ENCODE measurements at regions not wholly inside any gene's neighbourhood (a gene's known extent, or its start where the extent isn't known, plus 50 kb on each side); places are given as distances from the start of the nearest gene placed in this dataset.
A peak's percentile ranks its signal among the peaks of the same experiment; 100 is the strongest.

DNA sequence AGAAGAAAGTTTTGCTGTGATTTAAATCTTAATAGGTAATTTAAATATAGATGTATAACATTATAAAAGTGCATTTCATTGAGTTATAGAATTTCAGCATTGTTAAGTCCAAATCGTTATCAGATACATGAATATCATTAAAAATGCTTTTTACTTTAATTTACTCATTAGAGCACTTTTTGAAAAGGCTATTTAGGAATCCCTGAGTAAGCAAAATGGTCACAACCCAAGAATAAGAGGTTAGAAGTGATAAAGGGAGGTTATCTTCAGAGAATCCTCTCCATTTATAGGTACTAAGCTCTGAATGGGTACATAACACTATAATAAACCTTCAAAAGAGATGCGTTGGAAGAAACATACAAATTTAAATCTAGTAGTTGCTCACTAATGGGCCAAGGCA, 130.7 kb downstream of the SLC30A10 start:
- WGBS = 89% methylated on average over 2 of the region's 2 CpGs
- Histone ChIP-seq H3K4me3 (no peak overlapping the region), H3K36me3 (no peaks in the 10 kb centered on the region), H3K9me3 (no peaks in the 10 kb centered on the region), H3K4me1 (peaks cover under 1 to 5% (median 2%) of the 10 kb centered on the region in 4 donors), H3K27me3 (no peaks in the 10 kb centered on the region), H3K27ac (replicated peaks in 1 of 4) (no peak overlapping the region)
- intact Hi-C loops (cut with DNase I) = no loop called here
- no peak for DNase-seq (ENCODE audit: extremely low spot score)
- TF ChIP-seq POLR2AphosphoS5 (IDR thresholded peaks at IDR 0.05) = no peak

DNA sequence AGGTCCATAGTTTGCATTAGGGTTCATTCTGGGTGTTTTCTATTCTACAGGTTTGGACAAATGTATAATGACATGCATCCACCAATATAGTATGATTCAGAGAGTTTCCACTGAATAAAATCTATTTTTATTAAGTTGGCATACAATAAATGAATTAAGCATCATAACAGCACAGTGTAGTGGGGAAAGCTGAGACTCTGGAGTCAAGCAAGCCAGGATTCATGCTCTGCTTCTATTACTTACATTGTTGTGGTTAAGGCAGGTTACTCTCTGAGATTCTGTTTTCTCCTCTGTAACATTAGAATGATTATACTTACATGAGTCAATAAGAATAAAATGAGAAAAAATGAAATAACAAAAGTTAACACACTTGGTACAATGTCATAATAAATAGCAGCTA, 131.3 kb downstream of the SLC30A10 start:
- H3K27ac ChIP-seq (replicated peaks in 1 of 4) = no peak overlapping the region
- intact Hi-C loops (cut with DNase I) = no loop called here
- no peak overlapping the region for H3K4me3 ChIP-seq

DNA sequence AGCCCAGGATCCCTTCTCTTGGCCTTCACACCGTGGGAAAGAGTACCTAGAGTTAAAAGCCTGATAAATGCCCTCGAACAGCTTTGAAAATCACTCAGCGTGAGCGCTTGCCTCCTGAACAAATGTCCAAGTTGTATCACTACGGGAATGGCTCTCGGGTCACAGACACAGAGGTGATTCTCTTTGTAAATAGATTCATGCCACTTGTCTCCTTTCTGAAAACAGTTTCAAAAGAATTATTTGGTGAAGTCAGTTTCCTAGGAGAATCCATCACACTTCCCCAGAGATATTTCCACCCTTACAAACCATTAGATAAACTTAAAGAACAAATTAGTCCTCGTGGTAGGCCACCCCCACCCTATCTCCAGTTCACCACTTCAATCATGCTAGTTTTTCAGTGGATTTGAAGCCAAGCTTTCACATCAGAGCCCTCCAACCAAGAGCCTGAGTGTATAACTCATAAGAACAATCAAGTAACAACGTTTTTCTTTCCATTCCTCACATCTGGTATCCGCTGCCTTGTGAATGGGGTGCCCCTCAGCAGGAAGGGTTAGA, 132.9 kb downstream of the SLC30A10 start:
- Histone ChIP-seq H3K4me1 (peaks cover 9 to 21% (median 11%) of the 10 kb centered on the region in 4 donors), H3K9me3 (no peaks in the 10 kb centered on the region), H3K27me3 (no peaks in the 10 kb centered on the region), H3K27ac (replicated peaks in 1 of 4) (no peak overlapping the region), H3K4me3 (no peak overlapping the region), H3K36me3 (no peaks in the 10 kb centered on the region)
- intact Hi-C loops (cut with DNase I) = no loop called here
- no peak for DNase-seq (ENCODE audit: extremely low spot score)
- no peak for TF ChIP-seq POLR2AphosphoS5 (IDR thresholded peaks at IDR 0.05)
- TF ChIP-seq EP300 (IDR thresholded peaks at IDR 0.05) = no peak
- TF ChIP-seq, protein P1, sequence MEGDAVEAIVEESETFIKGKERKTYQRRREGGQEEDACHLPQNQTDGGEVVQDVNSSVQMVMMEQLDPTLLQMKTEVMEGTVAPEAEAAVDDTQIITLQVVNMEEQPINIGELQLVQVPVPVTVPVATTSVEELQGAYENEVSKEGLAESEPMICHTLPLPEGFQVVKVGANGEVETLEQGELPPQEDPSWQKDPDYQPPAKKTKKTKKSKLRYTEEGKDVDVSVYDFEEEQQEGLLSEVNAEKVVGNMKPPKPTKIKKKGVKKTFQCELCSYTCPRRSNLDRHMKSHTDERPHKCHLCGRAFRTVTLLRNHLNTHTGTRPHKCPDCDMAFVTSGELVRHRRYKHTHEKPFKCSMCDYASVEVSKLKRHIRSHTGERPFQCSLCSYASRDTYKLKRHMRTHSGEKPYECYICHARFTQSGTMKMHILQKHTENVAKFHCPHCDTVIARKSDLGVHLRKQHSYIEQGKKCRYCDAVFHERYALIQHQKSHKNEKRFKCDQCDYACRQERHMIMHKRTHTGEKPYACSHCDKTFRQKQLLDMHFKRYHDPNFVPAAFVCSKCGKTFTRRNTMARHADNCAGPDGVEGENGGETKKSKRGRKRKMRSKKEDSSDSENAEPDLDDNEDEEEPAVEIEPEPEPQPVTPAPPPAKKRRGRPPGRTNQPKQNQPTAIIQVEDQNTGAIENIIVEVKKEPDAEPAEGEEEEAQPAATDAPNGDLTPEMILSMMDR (IDR thresholded peaks at IDR 0.05) = no peak
- no peak for TF ChIP-seq POLR2A (IDR thresholded peaks at IDR 0.05; ENCODE audit: low read depth)
- WGBS = 80% methylated on average over 9 of the region's 9 CpGs

More for the DNA sequence above, 131.3 kb downstream of the SLC30A10 start:
- no peak for DNase-seq (ENCODE audit: extremely low spot score)
- H3K9me3 ChIP-seq = no peaks in the 10 kb centered on the region
- H3K36me3 ChIP-seq = no peaks in the 10 kb centered on the region
- H3K27me3 ChIP-seq = no peaks in the 10 kb centered on the region
- peaks cover 6 to 12% (median 7%) of the 10 kb centered on the region in 4 donors for H3K4me1 ChIP-seq
- no peak for TF ChIP-seq EP300 (IDR thresholded peaks at IDR 0.05)
- no peak for TF ChIP-seq POLR2AphosphoS5 (IDR thresholded peaks at IDR 0.05)
- TF ChIP-seq, protein P1 (IDR thresholded peaks at IDR 0.05) = no peak
- TF ChIP-seq POLR2A (IDR thresholded peaks at IDR 0.05; ENCODE audit: low read depth) = no peak

DNA sequence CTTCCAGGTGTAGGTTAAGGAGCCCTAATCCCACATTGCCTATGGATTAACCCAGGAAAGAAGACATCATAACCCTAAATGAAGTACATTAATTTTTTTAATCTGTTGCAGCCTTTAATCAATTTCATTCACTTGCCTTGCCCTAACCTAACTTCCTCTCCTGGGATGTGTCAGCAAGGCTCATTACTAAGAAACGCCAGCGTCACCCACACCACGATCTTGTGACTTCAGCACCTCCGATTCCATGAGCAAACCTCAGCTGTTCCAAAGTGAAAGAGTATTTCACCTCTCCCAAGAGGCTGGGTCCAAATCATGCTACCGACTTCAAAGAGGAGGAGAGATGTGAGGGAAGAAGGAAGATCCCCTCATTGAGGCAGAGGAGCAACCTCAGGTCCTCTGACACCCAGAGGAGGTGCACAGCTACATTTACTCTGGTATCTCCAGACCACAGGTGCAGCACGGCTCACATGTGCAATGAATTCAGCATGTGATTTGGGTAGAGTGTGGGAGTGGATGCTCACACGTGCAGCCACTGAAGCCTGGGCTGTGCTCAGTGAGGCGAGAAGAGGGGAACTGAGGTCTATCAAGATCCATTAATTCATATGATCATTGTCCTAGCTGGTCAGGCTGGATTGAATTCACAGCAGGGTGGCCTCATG, 134.1 kb downstream of the SLC30A10 start:
- no peaks in the 10 kb centered on the region for H3K36me3 ChIP-seq
- H3K4me1 ChIP-seq = peaks cover 9 to 21% (median 11%) of the 10 kb centered on the region in 4 donors
- peak; percentile 82 for DNase-seq (ENCODE audit: extremely low spot score)
- H3K4me3 ChIP-seq = no peak overlapping the region
- TF ChIP-seq EP300 (IDR thresholded peaks at IDR 0.05) (no peak), POLR2A (IDR thresholded peaks at IDR 0.05; ENCODE audit: low read depth) (no peak)
- TF ChIP-seq, protein P1 (IDR thresholded peaks at IDR 0.05) = no peak
- H3K27me3 ChIP-seq = no peaks in the 10 kb centered on the region
- intact Hi-C loops (cut with DNase I) = no loop called here
- no peaks in the 10 kb centered on the region for H3K9me3 ChIP-seq
- 83% methylated on average over 8 of the region's 8 CpGs for WGBS
- no peak overlapping the region for H3K27ac ChIP-seq (replicated peaks in 1 of 4)

DNA sequence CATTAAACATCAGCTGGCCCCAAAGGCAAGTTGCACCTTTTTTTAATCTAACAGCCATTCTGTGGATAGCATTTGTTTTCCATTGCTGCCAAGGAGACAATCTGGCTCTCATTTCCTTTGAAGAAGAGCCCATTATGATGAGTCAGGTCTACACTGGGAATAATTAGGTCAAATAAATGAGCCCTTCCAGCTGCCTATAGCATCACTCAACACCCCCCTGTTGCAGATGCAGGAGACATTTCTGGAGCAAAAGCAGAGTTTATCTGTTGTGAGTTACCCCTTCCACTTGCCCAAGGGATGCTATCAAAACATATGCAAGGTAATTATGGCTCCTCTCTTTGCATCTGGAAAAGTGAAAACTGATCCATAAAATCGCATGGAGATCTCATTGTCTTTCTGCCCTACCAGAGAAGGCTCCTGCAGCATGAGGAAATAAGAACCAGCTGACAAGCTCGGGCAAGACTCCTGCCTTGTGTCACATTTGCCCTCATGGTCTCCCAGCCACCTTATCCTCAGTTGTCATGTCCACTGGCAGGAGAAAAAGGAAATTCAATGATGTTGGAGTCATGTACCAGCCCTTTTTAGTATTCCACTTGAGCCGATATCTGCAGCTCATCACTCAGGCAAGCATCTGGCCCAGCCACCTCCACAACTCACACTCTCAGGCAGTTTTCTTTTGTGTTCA, 135.9 kb downstream of the SLC30A10 start:
- 48% methylated on average over 3 of the region's 3 CpGs for WGBS
- peak; percentile 87 for DNase-seq (ENCODE audit: extremely low spot score)
- Histone ChIP-seq H3K36me3 (no peaks in the 10 kb centered on the region), H3K27ac (replicated peaks in 1 of 4) (no peak overlapping the region), H3K4me1 (peaks cover 9 to 21% (median 11%) of the 10 kb centered on the region in 4 donors), H3K4me3 (no peak overlapping the region), H3K27me3 (no peaks in the 10 kb centered on the region), H3K9me3 (no peaks in the 10 kb centered on the region)
- TF ChIP-seq POLR2A (IDR thresholded peaks at IDR 0.05; ENCODE audit: low read depth) (no peak), POLR2AphosphoS5 (IDR thresholded peaks at IDR 0.05) (no peak), EP300 (IDR thresholded peaks at IDR 0.05) (no peak)
- TF ChIP-seq, protein P1 (IDR thresholded peaks at IDR 0.05) = no peak
- intact Hi-C loops (cut with DNase I) = no loop called here

Data from esophagus muscularis mucosa (tissue), 4 donors.